ENCODE measurements at regions not wholly inside any gene's neighbourhood (a gene's known extent, or its start where the extent isn't known, plus 50 kb on each side); places are given as distances from the start of the nearest gene placed in this dataset.
A peak's percentile ranks its signal among the peaks of the same experiment; 100 is the strongest.

- Histone ChIP-seq H3K36me3 (replicated peaks in 1 of 2; ENCODE audit: control insufficient read depth in 1 of 2, insufficient read depth in 2 of 2, low read length in 2 of 2) (no peaks in the 10 kb centered on the region), H3K27me3 (ENCODE audit: control insufficient read depth in 2 of 2, insufficient read depth in 2 of 2, low read length in 2 of 2) (peaks cover 0 to 17% of the 10 kb centered on the region in 2 donors), H3K4me3 (replicated peaks in 1 of 3; ENCODE audit: low read depth in 2 of 3, low read length in 3 of 3) (no peak overlapping the region), H2AFZ (ENCODE audit: insufficient read depth, low read depth, low read length, poor library complexity, severe bottlenecking) (no peak overlapping the region), H3K4me1 (ENCODE audit: control insufficient read depth in 1 of 2, insufficient read depth in 2 of 2, low read length in 2 of 2) (peaks cover 0 to 3% of the 10 kb centered on the region in 2 donors), H3K9ac (ENCODE audit: insufficient read depth, low read length, poor library complexity, severe bottlenecking) (no peak overlapping the region), H3K9me3 (replicated peaks in 1 of 2; ENCODE audit: control insufficient read depth in 1 of 2, insufficient read depth in 1 of 2, low read length in 2 of 2) (no peaks in the 10 kb centered on the region), H3K4me2 (replicated peaks; ENCODE audit: extremely low read depth, low read length, poor library complexity, severe bottlenecking) (no peak overlapping the region), H3K27ac (ENCODE audit: low read depth in 1 of 2, low read length in 2 of 2) (no peak overlapping the region), H3K79me2 (ENCODE audit: insufficient read depth, low read length) (no peaks in the 10 kb centered on the region), H4K20me1 (ENCODE audit: insufficient read depth, low read length) (no peaks in the 10 kb centered on the region)
- Mint-ChIP-seq H3K4me1 (peaks cover 7% of the 10 kb centered on the region), H3K4me3 (no peak overlapping the region), H3K27me3 (ENCODE audit: low read depth in 3 of 3) (peaks cover 14 to 20% (median 16%) of the 10 kb centered on the region in 3 donors), H3K36me3 (no peaks in the 10 kb centered on the region), H3K9me3 (no peaks in the 10 kb centered on the region), H3K27ac (no peak overlapping the region)
- DNase-seq, result peak in 1 of 3 donors; percentile 16
- 98% methylated on average over 5 of the region's 9 CpGs for whole genome bisulfite sequencing (ENCODE audit: insufficient coverage)
- TF ChIP-seq CTCF (IDR thresholded peaks at IDR 0.05), result peak; percentile 33
- intact Hi-C loops (cut with micrococcal nuclease), result no loop called here
Observed at GRCh38 chr9:90099262-90099963, 494.6 kb downstream of the GADD45G start.

GRCh38 chr9:90100014-90100413, 495.2 kb downstream of the GADD45G start:
- no peak for TF ChIP-seq CTCF (IDR thresholded peaks at IDR 0.05)
- no peak overlapping the region for H2AFZ ChIP-seq (ENCODE audit: insufficient read depth, low read depth, low read length, poor library complexity, severe bottlenecking)
- H3K4me2 ChIP-seq (replicated peaks; ENCODE audit: extremely low read depth, low read length, poor library complexity, severe bottlenecking), result no peak overlapping the region
- intact Hi-C loops (cut with micrococcal nuclease), result no loop called here
- DNase-seq, result no peak
- H3K4me3 Mint-ChIP-seq, result no peak overlapping the region
- H3K9me3 Mint-ChIP-seq, result no peaks in the 10 kb centered on the region
- no peaks in the 10 kb centered on the region for H3K9me3 ChIP-seq (replicated peaks in 1 of 2; ENCODE audit: control insufficient read depth in 1 of 2, insufficient read depth in 1 of 2, low read length in 2 of 2)
- peaks cover 0 to 12% of the 10 kb centered on the region in 2 donors for H3K27me3 ChIP-seq (ENCODE audit: control insufficient read depth in 2 of 2, insufficient read depth in 2 of 2, low read length in 2 of 2)
- H3K4me1 Mint-ChIP-seq, result peaks cover 7% of the 10 kb centered on the region
- H3K27ac ChIP-seq (ENCODE audit: low read depth in 1 of 2, low read length in 2 of 2), result no peak overlapping the region
- no peaks in the 10 kb centered on the region for H3K36me3 ChIP-seq (replicated peaks in 1 of 2; ENCODE audit: control insufficient read depth in 1 of 2, insufficient read depth in 2 of 2, low read length in 2 of 2)
- H3K79me2 ChIP-seq (ENCODE audit: insufficient read depth, low read length), result no peaks in the 10 kb centered on the region
- no peak overlapping the region for H3K9ac ChIP-seq (ENCODE audit: insufficient read depth, low read length, poor library complexity, severe bottlenecking)
- no peak overlapping the region for H3K27ac Mint-ChIP-seq
- no peaks in the 10 kb centered on the region for H4K20me1 ChIP-seq (ENCODE audit: insufficient read depth, low read length)
- H3K27me3 Mint-ChIP-seq (ENCODE audit: low read depth in 3 of 3), result peaks cover 13 to 18% (median 15%) of the 10 kb centered on the region in 3 donors
- H3K4me1 ChIP-seq (ENCODE audit: control insufficient read depth in 1 of 2, insufficient read depth in 2 of 2, low read length in 2 of 2), result peaks cover 0 to 3% of the 10 kb centered on the region in 2 donors
- WGBS (ENCODE audit: insufficient coverage), result 96% methylated on average over 3 of the region's 3 CpGs
- no peaks in the 10 kb centered on the region for H3K36me3 Mint-ChIP-seq
- H3K4me3 ChIP-seq (replicated peaks in 1 of 3; ENCODE audit: low read depth in 2 of 3, low read length in 3 of 3), result no peak overlapping the region
